Bronchial epithelial cell (primary cell): ENCODE measurements at regions not wholly inside any gene's neighbourhood (a gene's known extent, or its start where the extent isn't known, plus 50 kb on each side); places are given as distances from the start of the nearest gene placed in this dataset.

Experiments
- DNase-seq: peaks from one replicate; pipeline ENCODE4 v3.0.0-alpha.2; 2010; ENCODE audit warnings: low read depth
- FAIRE-seq: peaks from 2 replicates; lab custom pipeline; 2011; peaks lifted over from hg19 to GRCh38; lab: Jason Lieb, UNC
- H3K27me3 ChIP-seq: 2 replicates; pipeline ENCODE4 v1.5.1; 2011; ENCODE audit warnings: low read length; ENCODE audit not compliant: control insufficient read depth, insufficient read depth
- H3K36me3 ChIP-seq: 2 replicates; pipeline ENCODE4 v1.5.1; 2011; ENCODE audit warnings: low read length; ENCODE audit not compliant: control insufficient read depth, insufficient read depth
- H3K4me3 ChIP-seq: 2 replicates; pipeline ENCODE4 v1.5.1; 2011; ENCODE audit warnings: mild to moderate bottlenecking, low read depth, low read length, control low read depth
- CTCF ChIP-seq: IDR thresholded peaks from 2 replicates; pipeline ENCODE4 v1.5.1; 2011; ENCODE audit warnings: mild to moderate bottlenecking, moderate library complexity, low read length, control low read depth, inconsistent platforms; ENCODE audit not compliant: insufficient read depth, severe bottlenecking

GRCh38 chr16:9687737-9688319, 494.4 kb downstream of the GRIN2A start:
- no peak for DNase-seq
- FAIRE-seq: no peak
- Histone ChIP-seq H3K27me3 (no peaks in the 10 kb centered on the region), H3K4me3 (no peak overlapping the region), H3K36me3 (no peaks in the 10 kb centered on the region)
- no peak for TF ChIP-seq CTCF

GRCh38 chr16:9689597-9689996, 492.6 kb downstream of the GRIN2A start:
- no peaks in the 10 kb centered on the region for H3K27me3 ChIP-seq
- FAIRE-seq: no peak
- H3K36me3 ChIP-seq: no peaks in the 10 kb centered on the region
- no peak for DNase-seq
- H3K4me3 ChIP-seq: no peak overlapping the region
- no peak for TF ChIP-seq CTCF

- TF ChIP-seq CTCF: no peak
- no peak for DNase-seq
- no peak overlapping the region for H3K4me3 ChIP-seq
- H3K27me3 ChIP-seq: no peaks in the 10 kb centered on the region
- no peaks in the 10 kb centered on the region for H3K36me3 ChIP-seq
- FAIRE-seq: no peak
Measured at GRCh38 chr16:9695152-9695551, 487.1 kb downstream of the GRIN2A start.
